Tibial nerve (tissue), 4 donors: ENCODE measurements at regions not wholly inside any gene's neighbourhood (a gene's known extent, or its start where the extent isn't known, plus 50 kb on each side); places are given as distances from the start of the nearest gene placed in this dataset.

Source experiments
- DNase-seq, 2 donors: peaks; one replicate each; pipeline ENCODE4 v3.0.0-alpha.2; 2019; ENCODE audit warnings: low spot score in 2 of 2
- H3K27ac ChIP-seq, 4 donors: fragments of 200-600 bp; sonication (generic) in 3 of 4; one replicate each; pipeline ENCODE4 v1.5.1; 2017 to 2019; ENCODE audit warnings: mild to moderate bottlenecking in 1 of 4
- H3K27me3 ChIP-seq, 2 donors: fragments of 200-600 bp; sonication (generic) in 1 of 2; one replicate each; pipeline versions ENCODE4 v1.5.1 to v1.6.0; 2017 to 2019
- H3K36me3 ChIP-seq, 3 donors: fragments of 200-600 bp; sonication (generic); one replicate each; pipeline ENCODE4 v1.5.1; 2018 to 2019
- H3K4me1 ChIP-seq, 4 donors: fragments of 200-600 bp; sonication (generic) in 3 of 4; one replicate each; pipeline ENCODE4 v1.5.1; 2017 to 2019
- H3K4me3 ChIP-seq, 4 donors: fragments of 200-600 bp; sonication (generic) in 3 of 4; one replicate each; pipeline ENCODE4 v1.5.1; 2017 to 2019; ENCODE audit warnings: mild to moderate bottlenecking in 1 of 4, moderate library complexity in 1 of 4
- H3K9me3 ChIP-seq, 4 donors: fragments of 200-600 bp; sonication (generic) in 3 of 4; one replicate each; pipeline ENCODE4 v1.5.1; 2017 to 2019
- EP300 ChIP-seq, 2 donors: sonication (generic); formaldehyde crosslinking; IDR thresholded peaks; one replicate each; pipeline ENCODE4 v1.6.1; 2017; ENCODE audit warnings: antibody characterized with exemption in 2 of 2, mild to moderate bottlenecking in 1 of 2
- POLR2A ChIP-seq, 2 donors: fragments of 450-650 bp; IDR thresholded peaks; one replicate each; pipeline ENCODE4 v1.6.1; 2017; ENCODE audit warnings: antibody characterized with exemption in 2 of 2, mild to moderate bottlenecking in 2 of 2, moderate library complexity in 2 of 2
- WGBS, 2 donors: methylation state at CpG; one replicate each; pipeline ENCODE4 v1.1.5; 2018; 5-methylcytosine and 5-hydroxymethylcytosine counted together
- TF ChIP-seq, protein P1 (sequence below), 5 experiments: fragments of 200-600 bp in 3 of 5; fragments of 450-650 bp in 2 of 5; sonication (generic) in 3 of 5; IDR thresholded peaks; one replicate each; pipeline ENCODE4 v1.5.1; 2016 to 2019; ENCODE audit warnings: antibody characterized with exemption in 5 of 5, mild to moderate bottlenecking in 3 of 5, moderate library complexity in 2 of 5

- H3K9me3 ChIP-seq = peaks cover 0 to 11% (median 0%) of the 10 kb centered on the region in 4 donors
- H3K27ac ChIP-seq = no peak overlapping the region
- H3K36me3 ChIP-seq = no peaks in the 10 kb centered on the region
- H3K4me1 ChIP-seq = no peaks in the 10 kb centered on the region
- TF ChIP-seq EP300 (IDR thresholded peaks at IDR 0.05) = no peak
- TF ChIP-seq POLR2A (IDR thresholded peaks at IDR 0.05) = no peak
- TF ChIP-seq, protein P1, sequence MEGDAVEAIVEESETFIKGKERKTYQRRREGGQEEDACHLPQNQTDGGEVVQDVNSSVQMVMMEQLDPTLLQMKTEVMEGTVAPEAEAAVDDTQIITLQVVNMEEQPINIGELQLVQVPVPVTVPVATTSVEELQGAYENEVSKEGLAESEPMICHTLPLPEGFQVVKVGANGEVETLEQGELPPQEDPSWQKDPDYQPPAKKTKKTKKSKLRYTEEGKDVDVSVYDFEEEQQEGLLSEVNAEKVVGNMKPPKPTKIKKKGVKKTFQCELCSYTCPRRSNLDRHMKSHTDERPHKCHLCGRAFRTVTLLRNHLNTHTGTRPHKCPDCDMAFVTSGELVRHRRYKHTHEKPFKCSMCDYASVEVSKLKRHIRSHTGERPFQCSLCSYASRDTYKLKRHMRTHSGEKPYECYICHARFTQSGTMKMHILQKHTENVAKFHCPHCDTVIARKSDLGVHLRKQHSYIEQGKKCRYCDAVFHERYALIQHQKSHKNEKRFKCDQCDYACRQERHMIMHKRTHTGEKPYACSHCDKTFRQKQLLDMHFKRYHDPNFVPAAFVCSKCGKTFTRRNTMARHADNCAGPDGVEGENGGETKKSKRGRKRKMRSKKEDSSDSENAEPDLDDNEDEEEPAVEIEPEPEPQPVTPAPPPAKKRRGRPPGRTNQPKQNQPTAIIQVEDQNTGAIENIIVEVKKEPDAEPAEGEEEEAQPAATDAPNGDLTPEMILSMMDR (IDR thresholded peaks at IDR 0.05) = no peak
- H3K27me3 ChIP-seq = no peaks in the 10 kb centered on the region
- H3K4me3 ChIP-seq = no peak overlapping the region
- WGBS, 2 donors = 69 to 70% methylated on average over 6 of the region's 6 CpGs
- no peak for DNase-seq
These were observed 312.4 kb downstream of the METTL4 start for GRCh38 chr18:2258954-2259353.

DNA sequence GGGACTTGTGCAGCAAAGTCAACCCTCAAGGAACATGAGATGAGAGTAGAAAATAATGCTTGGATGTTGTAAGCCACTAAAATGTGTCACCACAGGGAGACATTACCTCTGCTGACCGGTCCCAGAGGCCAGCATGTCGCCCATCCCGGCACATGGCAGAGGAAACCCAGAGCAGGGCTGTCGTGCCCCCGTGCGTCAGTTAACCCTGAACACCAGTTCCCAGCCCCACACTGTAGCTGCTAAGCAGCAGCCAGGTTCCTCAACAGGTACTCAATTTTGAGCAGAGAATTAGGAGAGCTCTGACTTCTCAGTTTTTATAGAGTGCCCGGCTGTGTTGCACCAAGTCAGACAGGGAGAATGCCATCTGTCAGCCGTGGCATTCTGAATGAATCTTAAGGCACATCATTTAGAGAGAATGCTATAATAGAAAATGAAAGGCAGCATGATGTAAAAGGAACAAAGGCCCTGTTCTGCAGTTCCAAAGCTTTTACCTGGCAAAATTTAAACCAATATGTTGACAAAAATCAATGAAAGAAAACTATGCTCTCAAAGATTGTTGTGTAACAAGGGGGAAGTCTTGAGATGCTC lies 307.9 kb downstream of the METTL4 start:
- no peak overlapping the region for H3K27ac ChIP-seq
- TF ChIP-seq POLR2A (IDR thresholded peaks at IDR 0.05) = no peak
- no peak for TF ChIP-seq EP300 (IDR thresholded peaks at IDR 0.05)
- TF ChIP-seq, protein P1 (IDR thresholded peaks at IDR 0.05) = no peak
- WGBS, 2 donors = 87 to 88% methylated on average over 8 of the region's 8 CpGs
- no peaks in the 10 kb centered on the region for H3K9me3 ChIP-seq
- no peaks in the 10 kb centered on the region for H3K27me3 ChIP-seq
- H3K36me3 ChIP-seq = no peaks in the 10 kb centered on the region
- no peak overlapping the region for H3K4me3 ChIP-seq
- DNase-seq = no peak
- no peaks in the 10 kb centered on the region for H3K4me1 ChIP-seq

DNA sequence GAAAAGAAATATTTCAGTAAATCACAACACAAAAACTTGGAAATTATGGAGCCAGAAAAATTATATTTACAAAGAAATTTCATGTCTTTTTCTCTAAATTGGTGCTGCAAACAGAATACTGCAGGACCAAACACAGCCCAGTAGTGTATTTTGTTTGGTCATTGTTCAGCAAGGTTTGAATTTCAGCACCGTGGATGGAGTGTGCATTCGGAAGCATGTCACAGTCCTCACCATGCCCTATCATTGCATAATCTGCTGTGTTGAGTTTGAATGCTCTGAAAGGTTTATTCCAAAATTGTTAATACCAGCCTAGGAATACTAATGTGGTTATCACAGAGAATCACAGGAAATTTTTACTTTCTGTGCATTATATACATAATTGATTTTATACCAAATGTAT lies 296.7 kb downstream of the METTL4 start:
- no peak for TF ChIP-seq POLR2A (IDR thresholded peaks at IDR 0.05)
- no peak for TF ChIP-seq EP300 (IDR thresholded peaks at IDR 0.05)
- TF ChIP-seq, protein P1 (IDR thresholded peaks at IDR 0.05) = no peak
- Histone ChIP-seq H3K27me3 (no peaks in the 10 kb centered on the region), H3K4me1 (no peaks in the 10 kb centered on the region), H3K36me3 (no peaks in the 10 kb centered on the region), H3K27ac (no peak overlapping the region), H3K4me3 (no peak overlapping the region), H3K9me3 (no peaks in the 10 kb centered on the region)
- DNase-seq = no peak
- 51 to 70% methylated on average over 2 of the region's 2 CpGs for WGBS, 2 donors

DNA sequence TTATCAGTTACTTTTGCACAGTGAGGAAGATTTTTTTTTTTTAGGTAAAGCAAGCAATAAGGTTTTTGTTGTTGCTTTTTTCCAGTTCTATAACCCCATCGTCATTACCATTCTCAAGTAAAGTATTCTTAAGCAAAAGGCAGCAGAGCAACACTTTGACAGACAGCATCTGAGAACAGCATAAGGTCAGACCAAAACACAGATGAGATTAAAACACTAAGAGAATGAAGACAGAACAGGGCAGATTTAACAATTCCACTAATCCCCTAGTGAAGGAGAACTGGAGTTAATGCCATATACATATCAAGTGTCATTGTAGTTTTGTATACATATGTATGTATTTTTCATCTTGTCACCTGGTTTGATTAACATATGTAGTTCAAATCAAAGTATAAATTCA lies 290.2 kb downstream of the METTL4 start:
- WGBS, 2 donors = 71 to 72% methylated on average over 1 of the region's 1 CpG
- H3K27me3 ChIP-seq = no peaks in the 10 kb centered on the region
- no peak for TF ChIP-seq POLR2A (IDR thresholded peaks at IDR 0.05)
- TF ChIP-seq, protein P1 (IDR thresholded peaks at IDR 0.05) = no peak
- no peak for TF ChIP-seq EP300 (IDR thresholded peaks at IDR 0.05)
- DNase-seq = no peak
- no peak overlapping the region for H3K27ac ChIP-seq
- H3K4me1 ChIP-seq = no peaks in the 10 kb centered on the region
- H3K36me3 ChIP-seq = no peaks in the 10 kb centered on the region
- no peak overlapping the region for H3K4me3 ChIP-seq
- H3K9me3 ChIP-seq = no peaks in the 10 kb centered on the region

- WGBS, 2 donors = 75 to 78% methylated on average over 11 of the region's 11 CpGs
- Histone ChIP-seq H3K4me3 (no peak overlapping the region), H3K27ac (no peak overlapping the region), H3K27me3 (no peaks in the 10 kb centered on the region), H3K4me1 (no peaks in the 10 kb centered on the region), H3K36me3 (no peaks in the 10 kb centered on the region), H3K9me3 (peaks cover 0 to under 1% (median 0%) of the 10 kb centered on the region in 4 donors)
- TF ChIP-seq EP300 (IDR thresholded peaks at IDR 0.05) = no peak
- no peak for TF ChIP-seq POLR2A (IDR thresholded peaks at IDR 0.05)
- TF ChIP-seq, protein P1 (IDR thresholded peaks at IDR 0.05) = no peak
- DNase-seq = no peak
These were observed 289.6 kb downstream of the METTL4 start for GRCh38 chr18:2281523-2282199.
